OCI-LY1 (cell line): ENCODE measurements at regions not wholly inside any gene's neighbourhood (a gene's known extent, or its start where the extent isn't known, plus 50 kb on each side); places are given as distances from the start of the nearest gene placed in this dataset.

ENCODE experiments used
- H2AFZ ChIP-seq: fragments of 200-600 bp; sonication (generic), shearing (Covaris generic); 2 replicates; pipeline ENCODE4 v1.6.0; 2014; ENCODE audit warnings: antibody characterized with exemption, mild to moderate bottlenecking, low read length
- H3F3A ChIP-seq: fragments of 200-600 bp; sonication (generic), shearing (Covaris generic); 2 replicates; pipeline ENCODE4 v1.6.0; 2014; ENCODE audit warnings: mild to moderate bottlenecking, antibody characterized with exemption, low read length, moderate library complexity; ENCODE audit not compliant: insufficient read depth
- H3K27ac ChIP-seq: fragments of 200-600 bp; sonication (generic); 2 replicates; pipeline ENCODE4 v1.5.1; 2014; ENCODE audit warnings: low read length, mixed run types, mild to moderate bottlenecking, low read depth; ENCODE audit not compliant: poor library complexity, severe bottlenecking
- H3K27me3 ChIP-seq: fragments of 200-600 bp; sonication (generic); 2 replicates; pipeline ENCODE4 v1.6.0; 2014; ENCODE audit warnings: antibody characterized with exemption, mild to moderate bottlenecking, low read length, moderate library complexity; ENCODE audit not compliant: insufficient read depth
- H3K36me3 ChIP-seq: fragments of 200-600 bp; sonication (generic); 2 replicates; pipeline ENCODE4 v1.6.1; 2014; ENCODE audit warnings: mild to moderate bottlenecking, antibody characterized with exemption, low read length, moderate library complexity, mixed read lengths; ENCODE audit not compliant: insufficient read depth
- H3K4me1 ChIP-seq: fragments of 200-600 bp; sonication (generic); 2 replicates; pipeline ENCODE4 v1.5.1; 2014; ENCODE audit warnings: mild to moderate bottlenecking, low read length, moderate library complexity; ENCODE audit not compliant: insufficient read depth, severe bottlenecking
- H3K4me2 ChIP-seq: fragments of 200-600 bp; sonication (generic), shearing (Covaris generic); 2 replicates; pipeline ENCODE4 v1.6.1; 2014; ENCODE audit warnings: low read length
- H3K4me3 ChIP-seq: fragments of 200-600 bp; sonication (generic); 2 replicates; pipeline ENCODE4 v1.5.1; 2014; ENCODE audit warnings: low read length, low read depth, mild to moderate bottlenecking, mixed read lengths; ENCODE audit not compliant: poor library complexity, severe bottlenecking
- H3K79me2 ChIP-seq: fragments of 200-600 bp; shearing (Covaris generic); 2 replicates; pipeline ENCODE4 v1.6.1; 2016; ENCODE audit warnings: mixed run types, low read length, mixed read lengths; ENCODE audit not compliant: insufficient read depth
- H3K9ac ChIP-seq: fragments of 200-600 bp; sonication (generic), shearing (Covaris generic); 2 replicates; pipeline ENCODE4 v1.6.1; 2014; ENCODE audit warnings: mild to moderate bottlenecking, low read length, mixed read lengths
- H3K9me2 ChIP-seq: fragments of 200-600 bp; sonication (generic), shearing (Covaris generic); 2 replicates; pipeline ENCODE4 v1.6.1; 2014; ENCODE audit warnings: low read depth, mild to moderate bottlenecking, low read length, mixed read lengths
- H3K9me3 ChIP-seq: fragments of 200-600 bp; shearing (Covaris generic); 2 replicates; pipeline ENCODE4 v1.6.1; 2014; ENCODE audit warnings: low read length, mixed read lengths
- H4K20me1 ChIP-seq: fragments of 200-600 bp; sonication (generic), shearing (Covaris generic); 2 replicates; pipeline ENCODE4 v1.6.0; 2016; ENCODE audit warnings: mild to moderate bottlenecking, low read length; ENCODE audit not compliant: insufficient read depth
- EZH2 ChIP-seq: fragments of 200-600 bp; sonication (generic), shearing (Covaris generic); IDR thresholded peaks from 2 replicates; pipeline ENCODE4 v1.8.0; 2017; ENCODE audit warnings: borderline replicate concordance, mixed run types, mild to moderate bottlenecking, antibody characterized with exemption, low read length, moderate library complexity, mixed read lengths
- TF ChIP-seq, protein P1 (sequence below): fragments of 200-600 bp; sonication (generic), shearing (Covaris generic); IDR thresholded peaks from 2 replicates; pipeline ENCODE4 v1.5.1; 2017; ENCODE audit warnings: mild to moderate bottlenecking, antibody characterized with exemption, low read length, moderate library complexity, mixed read lengths

DNA sequence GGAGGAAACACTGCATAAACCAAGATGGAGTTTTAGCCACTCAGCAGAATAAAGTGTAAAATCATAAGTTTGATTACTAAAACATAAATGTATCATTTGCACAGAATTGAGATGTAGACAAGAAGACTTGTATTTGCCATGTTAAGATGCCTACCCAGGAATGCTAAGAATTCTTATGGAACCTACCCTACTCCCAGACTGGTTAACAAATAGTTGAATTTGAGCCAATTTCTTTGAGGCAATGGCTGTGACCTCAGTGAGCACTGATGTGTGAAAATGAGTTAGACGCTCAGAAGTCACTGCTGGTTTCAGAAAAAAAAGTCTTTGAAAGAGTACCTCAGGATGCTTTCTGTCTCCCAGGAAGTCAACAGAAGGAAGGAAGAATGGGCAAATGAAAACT, 95.6 kb downstream of the ESM1 start:
- Histone ChIP-seq H3K27me3 (no peaks in the 10 kb centered on the region), H3K79me2 (no peaks in the 10 kb centered on the region), H3K4me1 (no peaks in the 10 kb centered on the region), H2AFZ (no peak overlapping the region), H3K9me3 (no peaks in the 10 kb centered on the region), H3K4me3 (no peak overlapping the region), H3K9ac (no peak overlapping the region), H4K20me1 (no peaks in the 10 kb centered on the region), H3K27ac (no peak overlapping the region), H3K4me2 (no peak overlapping the region), H3K36me3 (no peaks in the 10 kb centered on the region), H3K9me2 (no peaks in the 10 kb centered on the region), H3F3A (no peaks in the 10 kb centered on the region)
- TF ChIP-seq, protein P1, sequence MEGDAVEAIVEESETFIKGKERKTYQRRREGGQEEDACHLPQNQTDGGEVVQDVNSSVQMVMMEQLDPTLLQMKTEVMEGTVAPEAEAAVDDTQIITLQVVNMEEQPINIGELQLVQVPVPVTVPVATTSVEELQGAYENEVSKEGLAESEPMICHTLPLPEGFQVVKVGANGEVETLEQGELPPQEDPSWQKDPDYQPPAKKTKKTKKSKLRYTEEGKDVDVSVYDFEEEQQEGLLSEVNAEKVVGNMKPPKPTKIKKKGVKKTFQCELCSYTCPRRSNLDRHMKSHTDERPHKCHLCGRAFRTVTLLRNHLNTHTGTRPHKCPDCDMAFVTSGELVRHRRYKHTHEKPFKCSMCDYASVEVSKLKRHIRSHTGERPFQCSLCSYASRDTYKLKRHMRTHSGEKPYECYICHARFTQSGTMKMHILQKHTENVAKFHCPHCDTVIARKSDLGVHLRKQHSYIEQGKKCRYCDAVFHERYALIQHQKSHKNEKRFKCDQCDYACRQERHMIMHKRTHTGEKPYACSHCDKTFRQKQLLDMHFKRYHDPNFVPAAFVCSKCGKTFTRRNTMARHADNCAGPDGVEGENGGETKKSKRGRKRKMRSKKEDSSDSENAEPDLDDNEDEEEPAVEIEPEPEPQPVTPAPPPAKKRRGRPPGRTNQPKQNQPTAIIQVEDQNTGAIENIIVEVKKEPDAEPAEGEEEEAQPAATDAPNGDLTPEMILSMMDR, result no peak
- no peak for TF ChIP-seq EZH2

DNA sequence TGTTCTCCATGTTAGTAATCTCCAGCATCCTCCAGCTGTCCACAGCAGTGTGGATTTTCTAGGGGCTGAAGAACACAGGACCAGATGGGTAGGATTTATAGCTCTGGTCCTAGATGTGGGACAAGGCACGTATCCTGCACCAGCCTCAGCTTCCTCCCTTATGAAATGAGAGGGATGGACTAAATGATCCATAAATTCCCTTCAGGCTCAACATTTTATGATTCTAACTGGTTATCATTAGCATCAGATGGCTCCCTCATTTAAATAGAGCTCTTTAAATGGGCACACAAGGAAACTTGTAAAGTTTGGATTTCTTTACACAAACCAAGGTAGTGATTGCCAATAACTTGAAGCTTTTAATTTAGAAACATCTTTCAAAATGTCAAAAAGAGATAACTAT, 97.7 kb downstream of the ESM1 start:
- TF ChIP-seq EZH2, result no peak
- TF ChIP-seq, protein P1, result no peak
- H3K9ac ChIP-seq, result no peak overlapping the region
- H2AFZ ChIP-seq, result no peak overlapping the region
- no peak overlapping the region for H3K27ac ChIP-seq
- no peaks in the 10 kb centered on the region for H3K9me3 ChIP-seq
- H3K36me3 ChIP-seq, result no peaks in the 10 kb centered on the region
- H3K4me2 ChIP-seq, result no peak overlapping the region
- H3K9me2 ChIP-seq, result no peaks in the 10 kb centered on the region
- H4K20me1 ChIP-seq, result no peaks in the 10 kb centered on the region
- no peak overlapping the region for H3K4me3 ChIP-seq
- no peaks in the 10 kb centered on the region for H3F3A ChIP-seq
- no peaks in the 10 kb centered on the region for H3K79me2 ChIP-seq
- no peaks in the 10 kb centered on the region for H3K4me1 ChIP-seq
- no peaks in the 10 kb centered on the region for H3K27me3 ChIP-seq

DNA sequence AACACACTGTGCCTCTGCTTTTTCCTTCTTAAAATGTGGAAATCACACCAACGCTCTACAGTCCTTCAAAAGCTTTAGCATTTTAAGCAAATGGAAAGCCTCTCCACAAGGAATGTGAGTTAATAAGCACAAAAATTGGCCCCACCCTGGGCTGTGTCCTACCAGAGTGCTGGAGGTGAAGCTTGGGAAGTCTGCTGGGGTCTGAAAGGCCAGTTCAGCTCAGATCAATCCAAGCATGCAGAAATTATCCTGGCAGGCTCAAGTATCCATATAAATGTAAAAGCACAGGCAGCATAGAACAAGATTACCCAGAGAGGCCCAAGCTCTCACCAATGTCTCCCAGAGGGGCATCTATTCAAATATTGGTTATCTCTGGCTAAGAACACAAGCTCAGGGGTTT, 98.5 kb downstream of the ESM1 start:
- H3K9ac ChIP-seq, result no peak overlapping the region
- no peaks in the 10 kb centered on the region for H3F3A ChIP-seq
- H3K36me3 ChIP-seq, result no peaks in the 10 kb centered on the region
- no peaks in the 10 kb centered on the region for H3K9me2 ChIP-seq
- H2AFZ ChIP-seq, result no peak overlapping the region
- H3K4me3 ChIP-seq, result no peak overlapping the region
- no peak overlapping the region for H3K4me2 ChIP-seq
- no peak for TF ChIP-seq EZH2
- TF ChIP-seq, protein P1, result no peak
- H3K9me3 ChIP-seq, result no peaks in the 10 kb centered on the region
- no peaks in the 10 kb centered on the region for H3K79me2 ChIP-seq
- H3K4me1 ChIP-seq, result no peaks in the 10 kb centered on the region
- no peaks in the 10 kb centered on the region for H3K27me3 ChIP-seq
- H4K20me1 ChIP-seq, result no peaks in the 10 kb centered on the region
- H3K27ac ChIP-seq, result no peak overlapping the region
